Heart left ventricle (tissue), 13 donors: ENCODE measurements at regions not wholly inside any gene's neighbourhood (a gene's known extent, or its start where the extent isn't known, plus 50 kb on each side); places are given as distances from the start of the nearest gene placed in this dataset.

Experiments used
- CTCF ChIP-seq, 12 donors: fragments of 200-600 bp; sonication (generic) in 4 of 12; IDR thresholded peaks; one replicate each; pipeline versions ENCODE4 v1.5.0 to v1.8.0; 2018 to 2022; ENCODE audit warnings: antibody characterized with exemption in 12 of 12, mild to moderate bottlenecking in 5 of 12
- POLR2A ChIP-seq, 2 donors: fragments of 450-650 bp; IDR thresholded peaks; one replicate each; pipeline ENCODE4 v1.6.1; 2017; ENCODE audit warnings: antibody characterized with exemption in 2 of 2, mild to moderate bottlenecking in 2 of 2, moderate library complexity in 2 of 2
- donor health status: ischemic (EF 13 %, LVEDD 7.1; RV severe dilation, severe dysfunction).
- donor health status: DM: no; HTN: yes; CAD: no.
- donor health status: DM: no; HTN: no; CAD: no.
- donor health status: ischemic (EF 25% LVEDD 6.9; RV normal size, moderate dysfunction).
- donor health status: ischemic (EF 25% LVEDD 5.7; RV mildly dilated, moderate dysfunction).
- donor health status: ischemic (EF 35%, LVEDD 5.7; RV mildly dilated, moderate dysfunction).
- donor health status: nonischemic (EF 11% LVEDD 7.7; RV severe dilation, severe dysfunction).
- donor health status: DM: yes; HTN: yes; CAD: no.
- donor health status: PGD.
- donor health status: ischemic (EF 29% LVEDD 5.4; RV normal size, mild dysfunction).
- donor health status: nonischemic (EF 23%, LVEDD 6.1; RV moderate dilation, normal function).

DNA sequence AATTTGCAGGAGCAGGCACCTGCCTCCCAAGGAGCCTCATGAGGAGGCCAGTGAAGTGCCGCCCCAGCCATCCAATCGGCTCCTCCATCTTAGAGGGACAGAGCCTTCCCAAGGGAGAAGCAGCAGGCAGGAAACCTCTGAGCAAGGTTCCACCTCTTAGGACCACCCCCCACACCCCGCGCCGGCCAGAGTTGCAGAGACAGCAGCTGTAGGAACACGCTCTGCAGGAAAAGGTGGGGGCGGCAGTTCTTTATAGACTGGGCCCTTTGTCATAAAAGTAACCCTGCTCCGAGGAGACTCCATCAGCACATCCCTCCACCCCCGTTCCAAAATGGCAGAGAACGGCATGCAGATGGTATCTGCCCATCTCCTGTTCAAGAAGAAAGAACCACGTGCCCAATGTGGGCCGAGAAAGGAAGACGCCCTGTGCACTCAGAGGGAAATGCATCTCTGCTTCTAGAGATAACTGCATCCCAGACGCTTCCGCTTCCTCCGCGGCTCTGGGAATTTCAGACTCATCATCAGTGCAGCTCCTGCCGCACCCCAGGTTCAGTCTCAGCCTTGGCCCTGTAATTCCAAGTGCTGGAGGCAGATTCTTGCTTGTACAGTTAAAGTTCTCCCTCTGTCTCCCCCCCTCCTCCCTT lies 98.5 kb downstream of the SPATA19 start:
- TF ChIP-seq CTCF (IDR thresholded peaks at IDR 0.05) (no peak), POLR2A (IDR thresholded peaks at IDR 0.05) (no peak)
